NCI-H69 (cell line): ENCODE measurements at regions not wholly inside any gene's neighbourhood (a gene's known extent, or its start where the extent isn't known, plus 50 kb on each side); places are given as distances from the start of the nearest gene placed in this dataset.
"Not testable (repeated sequence)": the region's sequence is repeated elsewhere in the genome, so short reads cannot be mapped to it uniquely, and the experiment has no call there.

ENCODE experiments used
- DNase-seq: peaks from one replicate; lab custom pipeline; 2025; lab: John Stamatoyannopoulos, UW

DNA sequence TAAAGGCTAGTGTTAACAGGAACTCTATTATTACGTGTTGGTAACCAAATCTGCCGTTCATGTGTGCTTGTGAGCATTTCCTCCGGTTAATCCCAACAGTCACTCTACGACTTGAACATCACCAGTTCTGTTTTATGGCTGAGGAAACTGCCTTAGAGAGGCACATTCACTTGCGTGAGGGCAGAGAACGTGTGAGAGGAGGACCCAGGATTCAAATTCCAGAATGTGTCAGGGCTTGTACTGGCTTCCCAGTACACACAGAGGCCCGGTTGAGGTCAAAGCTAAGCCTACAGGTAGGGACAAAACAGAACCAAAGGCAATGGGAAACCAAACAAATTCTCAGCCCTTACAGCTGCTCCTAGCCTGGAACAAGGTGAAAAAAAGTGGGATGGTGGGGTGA, 66.9 kb upstream of the TENM4 start:
- DNase-seq, result no peak

DNA sequence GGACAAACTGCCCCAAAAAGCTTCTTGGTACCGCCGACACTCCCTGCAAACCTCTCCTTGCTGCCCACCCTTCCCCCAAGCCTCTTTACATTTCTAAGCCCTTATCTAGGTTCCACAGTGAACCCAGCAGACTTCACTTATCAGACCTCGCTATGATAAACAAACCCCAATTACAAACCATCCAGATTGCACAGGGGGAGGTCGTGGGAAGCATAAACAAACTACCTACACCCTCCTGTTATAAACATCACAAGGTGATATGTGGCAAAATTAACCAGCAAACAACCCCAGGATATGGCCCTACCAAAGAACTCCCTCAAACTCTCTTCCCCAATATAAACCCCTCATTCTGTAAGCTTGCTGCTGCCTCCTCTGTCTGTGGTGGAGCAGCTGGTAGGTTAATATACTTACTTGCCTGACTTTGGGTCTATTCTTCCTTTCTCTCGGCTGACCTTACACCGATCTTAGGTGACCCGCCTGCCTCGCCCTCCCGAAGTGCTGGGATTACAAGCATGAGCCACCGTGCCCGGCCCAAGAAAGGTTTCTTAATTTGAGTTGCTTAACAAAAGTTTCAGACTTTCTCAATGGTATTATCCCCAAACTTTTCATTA, 66.0 kb upstream of the TENM4 start:
- DNase-seq, result no peak

GRCh38 chr11:79506124-79506523, 65.3 kb upstream of the TENM4 start:
- no peak for DNase-seq

DNA sequence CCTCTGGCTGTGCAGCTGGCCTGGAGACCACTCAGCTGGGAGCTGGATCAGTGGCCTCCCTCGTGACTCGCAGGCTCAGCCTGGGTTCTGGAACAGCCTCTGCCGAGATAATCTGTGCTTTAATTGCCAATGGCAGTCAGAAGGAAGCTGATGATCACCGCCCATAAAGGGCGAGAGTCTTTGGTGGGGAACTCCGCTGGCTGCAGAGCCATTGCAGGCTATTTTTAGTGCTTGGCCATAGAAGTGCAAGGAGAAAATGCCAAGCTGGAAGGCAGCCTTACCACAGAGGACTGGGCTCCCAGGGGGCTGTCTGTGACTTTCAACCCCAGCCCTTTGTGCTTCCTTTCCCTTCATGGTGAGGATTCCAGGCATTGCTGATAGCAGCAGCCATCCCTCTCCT, 62.2 kb upstream of the TENM4 start:
- DNase-seq, result no peak

DNA sequence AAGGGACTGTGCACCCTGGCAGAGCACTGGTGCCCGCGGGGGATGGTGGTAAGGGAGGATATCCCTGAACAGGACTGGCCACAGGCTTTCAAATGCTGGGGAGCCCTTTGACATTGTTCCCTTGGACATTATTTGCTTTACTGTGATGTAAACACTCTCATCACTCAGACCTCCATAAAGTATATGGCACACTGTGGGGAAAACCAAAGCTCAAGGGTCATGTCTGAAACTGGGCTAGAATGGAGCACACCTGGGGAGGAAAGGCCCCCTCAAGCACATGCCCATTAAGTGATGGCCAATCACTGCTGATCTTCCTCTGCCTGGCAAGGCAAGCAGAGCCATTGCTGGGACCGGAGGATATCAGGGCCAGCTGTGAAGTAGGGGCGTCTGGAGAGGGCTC, 60.9 kb upstream of the TENM4 start:
- peak; percentile 36 for DNase-seq

- not testable (repeated sequence) for DNase-seq
These were observed 59.1 kb upstream of the TENM4 start for GRCh38 chr11:79499929-79500328.

- no peak for DNase-seq
These were observed 57.8 kb upstream of the TENM4 start for GRCh38 chr11:79498667-79499066.

GRCh38 chr11:79493555-79494171, 52.8 kb upstream of the TENM4 start:
- DNase-seq, result peak; percentile 86

DNA sequence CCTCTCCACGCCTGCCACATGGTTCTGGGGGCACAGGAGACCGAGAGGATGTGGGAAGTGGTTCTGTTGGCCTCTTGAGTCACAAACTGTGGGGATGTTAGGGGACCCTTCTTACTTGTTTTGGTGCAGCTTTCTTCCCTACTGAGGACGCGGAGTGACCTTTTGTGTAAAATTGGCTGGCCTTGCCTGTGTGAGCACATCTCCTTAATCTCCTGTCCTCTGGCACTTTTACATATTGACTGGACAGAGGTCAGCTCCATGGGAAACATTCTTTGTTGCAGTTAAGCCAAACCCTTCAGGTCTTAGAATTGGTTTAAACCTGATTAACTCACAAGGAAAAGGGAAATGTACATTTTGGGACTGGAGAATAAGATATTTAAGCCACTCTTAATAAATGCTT, 51.2 kb upstream of the TENM4 start:
- DNase-seq, result no peak
